ENCODE measurements at regions not wholly inside any gene's neighbourhood (a gene's known extent, or its start where the extent isn't known, plus 50 kb on each side); places are given as distances from the start of the nearest gene placed in this dataset.

DNA sequence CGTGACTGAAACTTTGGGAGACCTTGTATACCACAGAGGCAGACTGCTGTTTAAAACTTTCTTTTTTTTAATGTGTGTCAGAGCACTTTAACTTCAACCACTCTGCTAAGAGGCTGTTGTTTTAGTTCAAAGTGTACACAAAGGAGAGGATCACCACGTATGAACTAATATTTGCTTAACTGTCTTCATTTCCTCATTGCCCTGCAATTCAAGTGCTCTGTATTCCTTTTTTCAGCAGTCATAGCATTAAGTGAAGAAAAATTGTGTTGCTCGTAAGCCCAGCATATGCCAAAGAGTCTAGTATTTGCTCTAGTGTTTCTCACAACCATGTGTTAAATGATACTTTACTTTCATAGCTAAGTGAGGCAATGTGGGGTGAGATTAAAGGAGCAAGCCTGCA lies 63.0 kb upstream of the HHIP start:
- DNase-seq (ENCODE audit: insufficient read length, low spot score), result no peak
- TF ChIP-seq CTCF (IDR thresholded peaks at IDR 0.05; ENCODE audit: insufficient read depth, missing control alignments), result no peak
- no peak for FAIRE-seq

- FAIRE-seq (no peak), DNase-seq (ENCODE audit: insufficient read length, low spot score) (no peak)
- no peak for TF ChIP-seq CTCF (IDR thresholded peaks at IDR 0.05; ENCODE audit: insufficient read depth, missing control alignments)
Observed at GRCh38 chr4:144583658-144584057, 62.3 kb upstream of the HHIP start.

DNA sequence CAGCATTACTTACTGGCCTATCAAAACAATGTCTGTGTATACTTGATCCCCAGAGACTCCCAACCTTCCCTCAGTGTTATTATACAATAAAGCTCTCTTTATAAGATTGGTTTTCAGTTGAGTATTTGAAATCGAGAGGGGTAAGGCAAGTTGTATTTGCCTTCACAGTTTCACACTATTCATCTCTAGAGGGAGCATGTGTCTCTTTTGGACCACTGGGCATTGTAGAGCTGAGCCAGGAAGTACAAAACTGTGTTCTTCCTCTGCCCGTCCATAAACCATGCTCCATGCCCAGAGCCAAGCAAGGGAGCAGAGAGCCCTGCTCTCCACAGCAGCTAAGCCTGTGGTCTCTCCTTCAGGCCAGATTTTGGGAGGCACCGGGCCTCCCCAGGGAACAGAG lies 61.5 kb upstream of the HHIP start:
- FAIRE-seq, result no peak
- DNase-seq (ENCODE audit: insufficient read length, low spot score), result no peak
- TF ChIP-seq CTCF (IDR thresholded peaks at IDR 0.05; ENCODE audit: insufficient read depth, missing control alignments), result no peak

GRCh38 chr4:144589512-144589911 lies 56.4 kb upstream of the HHIP start:
- FAIRE-seq (no peak), DNase-seq (ENCODE audit: insufficient read length, low spot score) (no peak)
- TF ChIP-seq CTCF (IDR thresholded peaks at IDR 0.05; ENCODE audit: insufficient read depth, missing control alignments), result no peak

- TF ChIP-seq CTCF (IDR thresholded peaks at IDR 0.05; ENCODE audit: insufficient read depth, missing control alignments), result no peak
- FAIRE-seq (no peak), DNase-seq (ENCODE audit: insufficient read length, low spot score) (no peak)
Observed at GRCh38 chr4:144590020-144590419, 55.9 kb upstream of the HHIP start.

DNA sequence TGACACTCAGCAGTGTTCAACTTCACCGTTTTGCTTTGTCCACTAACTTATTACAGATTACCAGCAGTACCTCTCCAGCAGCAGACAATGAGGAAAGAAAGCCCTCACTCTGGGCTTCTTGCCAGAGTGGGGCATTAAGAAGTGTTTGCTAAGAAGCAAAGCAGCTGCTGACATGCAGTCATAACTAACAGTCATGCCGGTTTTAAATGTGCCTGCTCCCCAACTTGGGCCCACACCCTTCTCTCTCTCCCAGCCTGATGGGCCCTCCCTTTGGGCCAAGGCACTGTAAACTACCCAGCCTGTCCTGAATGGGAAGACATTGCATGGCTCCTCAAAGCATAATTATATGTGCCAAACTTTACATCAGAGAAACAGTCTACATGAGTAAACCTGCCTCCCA lies 54.6 kb upstream of the HHIP start:
- no peak for DNase-seq (ENCODE audit: insufficient read length, low spot score)
- TF ChIP-seq CTCF (IDR thresholded peaks at IDR 0.05; ENCODE audit: insufficient read depth, missing control alignments), result no peak
- peak; percentile 85 for FAIRE-seq

DNA sequence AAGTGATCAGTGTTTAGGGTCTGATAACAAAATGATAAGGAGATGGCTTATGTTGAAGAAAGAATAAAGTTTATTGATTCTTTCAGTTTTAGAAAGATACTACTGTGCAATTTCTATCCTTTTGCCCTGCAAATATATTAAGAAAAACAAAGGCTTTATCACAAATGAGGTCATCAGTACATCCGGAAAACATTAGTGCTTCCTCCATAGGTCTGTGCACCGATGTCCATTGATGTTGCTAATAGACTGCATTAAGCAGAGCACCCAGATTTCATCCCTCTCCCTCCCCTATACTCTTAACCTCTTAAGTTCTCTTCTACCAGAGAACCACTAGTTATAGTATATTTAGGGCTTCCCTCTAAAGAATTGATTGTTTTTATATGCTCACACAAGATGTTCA lies 53.7 kb upstream of the HHIP start:
- no peak for TF ChIP-seq CTCF (IDR thresholded peaks at IDR 0.05; ENCODE audit: insufficient read depth, missing control alignments)
- FAIRE-seq (peak; percentile 56), DNase-seq (ENCODE audit: insufficient read length, low spot score) (no peak)
